GM21619 (cell line): ENCODE measurements at regions not wholly inside any gene's neighbourhood (a gene's known extent, or its start where the extent isn't known, plus 50 kb on each side); places are given as distances from the start of the nearest gene placed in this dataset.
"Not testable (repeated sequence)": the region's sequence is repeated elsewhere in the genome, so short reads cannot be mapped to it uniquely, and the experiment has no call there.

Experiments
- ATAC-seq: cut with Tn5 transposase; IDR thresholded peaks from one replicate; pipeline ENCODE4 v1.9.1; 2021; ENCODE audit not compliant: unreplicated experiment

DNA sequence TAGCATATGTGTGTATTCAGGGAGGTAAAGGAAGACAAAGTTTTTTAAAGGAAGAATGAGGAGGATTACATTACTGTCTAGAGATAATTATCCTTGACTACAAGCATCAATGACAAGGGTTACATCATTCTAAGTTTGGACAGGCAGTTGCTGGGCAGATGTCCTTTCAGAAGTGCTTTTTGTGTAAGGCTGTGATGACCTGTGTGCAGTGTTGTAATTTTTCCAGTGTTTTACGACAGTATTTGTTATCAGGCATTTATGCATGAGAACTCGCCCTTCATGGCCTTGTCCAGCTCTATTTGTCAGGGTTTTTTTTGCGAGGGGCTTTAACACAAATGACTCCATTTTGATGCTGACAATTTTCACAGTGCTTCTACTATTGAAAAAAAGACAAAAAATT lies 658.3 kb upstream of the NXPH2 start:
- no peak for ATAC-seq

- no peak for ATAC-seq
These were observed 647.0 kb upstream of the NXPH2 start for GRCh38 chr2:139427164-139427563.

GRCh38 chr2:139424101-139424500 lies 643.9 kb upstream of the NXPH2 start:
- ATAC-seq = no peak

GRCh38 chr2:139411236-139411635 lies 631.0 kb upstream of the NXPH2 start:
- no peak for ATAC-seq

DNA sequence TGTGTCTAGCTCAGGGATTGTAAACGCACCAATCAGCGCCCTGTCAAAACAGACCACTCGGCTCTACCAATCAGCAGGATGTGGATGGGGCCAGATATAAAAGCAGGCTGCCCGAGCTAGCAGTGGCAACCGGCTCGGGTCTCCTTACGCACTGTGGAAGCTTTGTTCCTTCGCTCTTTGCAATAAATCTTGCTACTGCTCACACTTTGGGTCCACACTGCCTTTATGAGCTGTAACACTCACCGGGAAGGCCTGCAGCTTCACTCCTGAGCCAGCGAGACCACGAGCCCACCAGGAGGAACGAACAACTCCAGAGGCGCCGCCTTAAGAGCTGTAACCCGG lies 630.6 kb upstream of the NXPH2 start:
- not testable (repeated sequence) for ATAC-seq

GRCh38 chr2:139410147-139410832 lies 630.1 kb upstream of the NXPH2 start:
- not testable (repeated sequence) for ATAC-seq

DNA sequence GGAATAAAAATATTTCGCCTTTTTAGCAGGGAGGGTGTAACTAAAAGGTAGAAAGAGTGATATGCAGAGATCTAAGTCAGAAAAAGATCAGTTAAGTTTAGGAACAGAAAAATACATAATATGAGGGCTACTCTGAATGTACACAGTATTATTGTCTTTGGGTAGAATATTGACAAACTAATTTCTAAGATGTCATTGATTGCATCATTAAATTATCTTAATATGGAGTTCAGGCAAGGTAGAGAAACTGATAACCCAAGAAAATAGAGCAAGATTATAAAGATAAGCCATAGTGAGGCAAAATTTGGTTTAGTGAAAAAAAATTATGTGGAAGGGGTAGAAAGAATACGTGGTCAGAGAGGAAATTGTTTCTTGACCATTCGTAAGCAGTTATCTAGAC lies 629.0 kb upstream of the NXPH2 start:
- ATAC-seq = no peak

DNA sequence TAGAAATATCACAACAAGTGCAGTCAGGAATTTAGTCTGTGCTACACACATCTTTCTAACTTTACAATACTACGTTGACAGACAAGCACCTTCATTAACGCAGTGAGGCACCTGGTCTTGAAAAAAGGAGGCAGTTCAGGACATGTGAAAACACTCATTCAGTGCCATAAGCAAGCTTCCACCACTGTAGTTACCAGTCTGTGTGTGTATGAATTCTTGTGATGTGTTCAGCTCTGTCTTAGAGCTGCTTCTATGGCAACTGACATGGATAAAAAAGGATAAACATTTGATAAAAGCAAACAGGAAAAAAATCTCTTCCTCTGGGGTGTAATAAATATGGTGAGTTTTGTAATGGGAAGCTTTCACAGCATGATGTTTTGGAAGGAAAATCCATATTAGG lies 623.8 kb upstream of the NXPH2 start:
- no peak for ATAC-seq

DNA sequence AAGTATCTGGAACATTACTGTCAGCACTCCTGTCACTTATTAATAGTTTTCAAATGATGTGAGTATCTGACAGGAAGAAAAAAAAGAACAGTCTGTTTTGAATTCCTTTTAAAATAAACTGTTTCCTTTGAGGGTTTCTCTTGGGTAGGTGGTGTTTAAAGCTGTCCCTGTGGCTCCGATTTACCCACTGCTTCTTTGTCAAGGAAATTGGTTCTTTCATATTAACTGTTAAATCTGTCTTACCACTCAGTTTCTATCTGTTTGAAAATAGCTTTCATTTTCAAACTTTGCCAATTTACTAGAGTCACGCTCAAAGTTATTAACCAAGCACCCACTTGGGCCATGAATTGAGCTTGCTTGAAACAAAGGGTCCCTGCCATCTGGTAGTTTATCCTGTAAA lies 614.6 kb upstream of the NXPH2 start:
- ATAC-seq = no peak

GRCh38 chr2:139389391-139389790 lies 609.2 kb upstream of the NXPH2 start:
- no peak for ATAC-seq

DNA sequence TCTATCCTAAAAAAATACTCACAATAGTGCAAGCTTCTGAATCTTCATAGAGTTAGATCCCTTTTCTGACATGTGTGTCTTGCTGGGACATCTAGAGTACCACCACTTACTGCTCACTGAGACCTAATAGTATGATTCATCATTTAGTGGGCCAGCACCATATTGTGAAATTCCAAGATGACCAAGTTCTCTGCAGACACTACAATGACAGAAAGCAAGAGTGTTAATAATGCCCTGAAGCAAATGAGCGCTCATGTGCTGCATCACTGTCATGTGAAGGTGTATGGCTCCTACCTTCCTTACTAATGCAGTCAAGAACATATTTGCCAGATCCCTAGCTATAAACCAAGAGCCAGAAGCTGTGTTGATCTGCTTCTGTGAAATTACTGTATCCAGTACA lies 606.2 kb upstream of the NXPH2 start:
- no peak for ATAC-seq

GRCh38 chr2:139383532-139383931 lies 603.3 kb upstream of the NXPH2 start:
- no peak for ATAC-seq

DNA sequence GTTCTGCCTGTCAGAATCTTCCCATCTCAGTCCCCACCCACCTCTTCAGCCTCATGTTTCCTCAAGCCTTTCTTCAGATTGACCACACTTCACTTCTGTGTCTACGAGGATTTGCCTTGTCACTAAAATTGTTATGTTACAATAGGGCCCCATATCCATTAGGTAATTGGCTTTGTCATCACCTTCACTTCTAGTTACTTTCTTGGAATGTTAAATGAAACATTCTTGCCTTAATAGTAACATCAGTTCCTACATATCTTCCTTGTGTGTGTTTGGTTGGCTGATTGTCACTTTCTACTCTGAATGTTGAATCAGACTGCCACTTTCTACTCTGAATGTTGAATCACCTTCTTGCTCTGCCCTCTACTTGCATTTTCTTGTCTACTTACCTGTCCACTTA lies 599.9 kb upstream of the NXPH2 start:
- no peak for ATAC-seq

DNA sequence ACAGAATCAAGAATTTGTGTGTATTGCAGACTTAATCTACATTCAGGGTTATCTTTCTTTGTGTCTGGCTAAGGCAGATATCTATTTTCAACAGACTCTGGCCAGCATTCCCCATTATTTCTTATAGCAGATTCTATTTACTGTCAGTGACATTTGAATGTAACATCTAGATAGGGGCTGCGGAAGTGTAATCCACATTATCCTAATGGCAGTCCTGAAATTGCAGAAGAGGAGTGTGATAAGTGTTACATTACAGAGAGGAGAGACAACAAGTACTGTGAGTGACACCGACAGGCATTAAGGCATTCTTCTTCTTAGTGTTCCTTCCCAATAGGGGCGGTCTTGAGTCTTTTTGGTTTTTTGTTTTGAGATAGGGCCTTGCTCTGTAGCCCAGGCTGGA lies 598.2 kb upstream of the NXPH2 start:
- no peak for ATAC-seq

DNA sequence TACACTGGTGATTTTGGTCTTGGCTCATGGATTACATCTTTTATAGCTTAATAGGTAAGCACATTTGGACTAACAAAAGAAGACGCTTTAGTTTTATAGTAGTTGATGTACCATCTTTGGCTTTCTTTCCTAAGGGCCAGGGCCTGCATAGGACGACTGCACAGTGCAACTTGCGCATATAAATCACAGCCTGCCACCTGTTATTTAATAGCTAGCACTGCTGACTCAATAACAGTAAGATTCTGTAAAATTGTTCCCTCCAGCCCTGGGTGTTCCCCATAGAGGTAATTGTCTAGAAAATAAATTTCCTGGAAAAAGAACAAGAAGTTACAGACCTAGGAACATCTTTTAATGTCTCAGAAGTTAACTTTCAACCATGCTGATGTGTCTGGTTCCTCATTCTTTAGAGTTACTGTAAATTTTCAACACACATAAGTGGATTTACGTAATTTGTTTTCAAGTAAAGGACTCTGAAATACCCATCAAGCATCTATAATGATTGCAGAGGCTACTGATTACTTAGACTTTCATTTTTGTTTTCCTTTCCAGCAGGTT lies 594.2 kb upstream of the NXPH2 start:
- no peak for ATAC-seq

GRCh38 chr2:139369423-139370409 lies 589.5 kb upstream of the NXPH2 start:
- ATAC-seq = no peak

DNA sequence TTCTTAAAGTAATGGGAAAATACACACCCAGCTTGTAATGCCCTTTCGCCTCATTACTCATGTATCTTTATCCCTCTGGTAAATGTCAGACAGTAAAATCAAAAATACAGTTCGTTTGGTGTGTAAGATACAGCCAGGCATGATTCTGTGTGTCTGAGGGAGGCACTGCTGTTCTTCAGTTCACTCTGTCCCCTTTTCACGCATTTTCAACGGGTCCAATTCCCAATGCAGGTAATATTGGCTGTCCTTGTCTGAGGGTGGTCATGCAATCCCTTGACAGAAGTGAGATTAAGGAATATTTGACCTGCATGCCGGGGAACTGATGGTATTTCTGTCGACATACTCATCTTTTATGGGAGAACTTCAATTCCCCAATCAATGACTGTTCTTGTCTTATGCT lies 587.2 kb upstream of the NXPH2 start:
- ATAC-seq = no peak

- ATAC-seq = no peak
These were observed 586.5 kb upstream of the NXPH2 start for GRCh38 chr2:139366681-139367080.

DNA sequence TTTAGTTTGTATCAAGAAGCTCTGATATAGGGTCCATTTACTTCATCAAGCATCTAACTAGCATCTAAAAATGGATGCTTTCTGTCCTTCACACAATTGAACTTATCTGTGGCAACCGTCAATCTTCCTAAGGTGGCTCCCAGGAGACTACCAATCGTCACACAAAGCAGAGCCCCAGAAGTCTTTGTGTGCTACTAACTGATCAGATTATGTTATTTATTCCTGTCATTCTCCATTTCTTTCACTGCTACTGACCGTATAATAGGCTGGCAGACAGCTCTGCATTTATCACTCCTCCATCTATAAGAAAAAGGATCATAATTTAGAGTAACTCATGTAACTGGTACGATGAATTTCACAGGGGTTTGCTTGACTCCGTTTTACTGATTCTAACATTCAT lies 585.0 kb upstream of the NXPH2 start:
- ATAC-seq = no peak

GRCh38 chr2:139360654-139361053 lies 580.5 kb upstream of the NXPH2 start:
- ATAC-seq = no peak

- no peak for ATAC-seq
These were observed 579.6 kb upstream of the NXPH2 start for GRCh38 chr2:139359818-139360217.

- no peak for ATAC-seq
These were observed 577.8 kb upstream of the NXPH2 start for GRCh38 chr2:139357972-139358371.
